SU-DHL-6 (cell line): ENCODE measurements at regions not wholly inside any gene's neighbourhood (a gene's known extent, or its start where the extent isn't known, plus 50 kb on each side); places are given as distances from the start of the nearest gene placed in this dataset.

Source experiments
- H2AFZ ChIP-seq: fragments of 200-600 bp; sonication (generic); 2 replicates; pipeline ENCODE4 v1.6.1; 2014; ENCODE audit warnings: low read depth, mild to moderate bottlenecking, moderate library complexity, mixed read lengths, antibody characterized with exemption, low read length; ENCODE audit not compliant: severe bottlenecking
- H3F3A ChIP-seq: fragments of 200-600 bp; shearing (Covaris generic); 2 replicates; pipeline ENCODE4 v1.6.0; 2016; ENCODE audit warnings: antibody characterized with exemption, mild to moderate bottlenecking; ENCODE audit not compliant: insufficient read depth
- H3K27ac ChIP-seq: fragments of 200-600 bp; sonication (generic); 2 replicates; pipeline ENCODE4 v1.5.1; 2016; ENCODE audit warnings: low read depth, mild to moderate bottlenecking, low read length, moderate library complexity, mixed read lengths
- H3K27me3 ChIP-seq: fragments of 200-600 bp; sonication (generic), shearing (Covaris generic); 2 replicates; pipeline ENCODE4 v1.6.0; 2014; ENCODE audit warnings: mild to moderate bottlenecking, low read length
- H3K36me3 ChIP-seq: fragments of 200-600 bp; sonication (generic); 2 replicates; pipeline ENCODE4 v1.6.1; 2014; ENCODE audit warnings: mild to moderate bottlenecking, low read length, mixed read lengths
- H3K4me2 ChIP-seq: fragments of 300-600, 200-600 bp; shearing (Covaris generic), sonication (generic); 2 replicates; pipeline ENCODE4 v1.6.0; 2014; ENCODE audit warnings: low read length, low read depth, mild to moderate bottlenecking; ENCODE audit not compliant: poor library complexity, severe bottlenecking
- H3K4me3 ChIP-seq: fragments of 200-600 bp; sonication (generic); 2 replicates; pipeline ENCODE4 v1.5.1; 2014; ENCODE audit warnings: antibody characterized with exemption, low read length, mild to moderate bottlenecking, mixed read lengths; ENCODE audit not compliant: insufficient read depth, poor library complexity, severe bottlenecking
- H3K79me2 ChIP-seq: fragments of 200-600 bp; sonication (generic); 2 replicates; pipeline ENCODE4 v1.6.1; 2014; ENCODE audit warnings: mild to moderate bottlenecking, low read length, moderate library complexity; ENCODE audit not compliant: insufficient read depth
- H3K9ac ChIP-seq: fragments of 200-600 bp; sonication (generic); 2 replicates; pipeline ENCODE4 v1.7.0; 2014; ENCODE audit warnings: mild to moderate bottlenecking, low read length
- H3K9me2 ChIP-seq: fragments of 200-600 bp; sonication (generic); replicated peaks from 2 replicates; pipeline ENCODE4 v1.6.1; 2014; ENCODE audit warnings: low read length; ENCODE audit not compliant: insufficient read depth
- H3K9me3 ChIP-seq: fragments of 200-600 bp; sonication (generic); 2 replicates; pipeline ENCODE4 v1.6.1; 2014; ENCODE audit warnings: low read length, mixed read lengths; ENCODE audit not compliant: insufficient read depth
- H4K20me1 ChIP-seq: fragments of 200-600 bp; sonication (generic); 2 replicates; pipeline ENCODE4 v1.6.1; 2014; ENCODE audit warnings: low read depth, mild to moderate bottlenecking, antibody characterized with exemption, low read length, moderate library complexity, mixed read lengths
- CTCF ChIP-seq: fragments of 200-600 bp; sonication (generic); IDR thresholded peaks from one replicate; pipeline ENCODE4 v1.5.1; 2017; ENCODE audit warnings: antibody characterized with exemption, mild to moderate bottlenecking, low read length, moderate library complexity; ENCODE audit not compliant: insufficient read depth, poor library complexity, severe bottlenecking
- EZH2phosphoT487 ChIP-seq: fragments of 200-600 bp; sonication (generic), shearing (Covaris generic); conservative IDR thresholded peaks from 2 replicates; pipeline ENCODE4 v1.6.1; 2018; ENCODE audit warnings: mild to moderate bottlenecking, antibody characterized with exemption, low read length, moderate library complexity, mixed read lengths

- Histone ChIP-seq H3K27me3 (no peaks in the 10 kb centered on the region), H2AFZ (no peak overlapping the region), H3K9me3 (no peaks in the 10 kb centered on the region), H3K4me2 (no peak overlapping the region), H3K4me3 (no peak overlapping the region), H3F3A (no peaks in the 10 kb centered on the region), H3K9me2 (no peaks in the 10 kb centered on the region), H3K36me3 (no peaks in the 10 kb centered on the region), H3K79me2 (no peaks in the 10 kb centered on the region), H3K9ac (no peak overlapping the region), H4K20me1 (no peaks in the 10 kb centered on the region), H3K27ac (no peak overlapping the region)
- no peak for TF ChIP-seq CTCF
- no peak for TF ChIP-seq EZH2phosphoT487
Observed at GRCh38 chr9:29637471-29638237, 2064.4 kb upstream of the C9orf72 start.

GRCh38 chr9:29640507-29640906 lies 2067.2 kb upstream of the C9orf72 start:
- Histone ChIP-seq H3K27me3 (no peaks in the 10 kb centered on the region), H3K4me2 (no peak overlapping the region), H3K9me2 (no peaks in the 10 kb centered on the region), H3K9me3 (no peaks in the 10 kb centered on the region), H3K9ac (no peak overlapping the region), H2AFZ (no peak overlapping the region), H3K36me3 (no peaks in the 10 kb centered on the region), H3K4me3 (no peak overlapping the region), H3K79me2 (no peaks in the 10 kb centered on the region), H4K20me1 (no peaks in the 10 kb centered on the region), H3K27ac (no peak overlapping the region), H3F3A (no peaks in the 10 kb centered on the region)
- TF ChIP-seq CTCF, result no peak
- no peak for TF ChIP-seq EZH2phosphoT487

- Histone ChIP-seq H3K79me2 (no peaks in the 10 kb centered on the region), H2AFZ (no peak overlapping the region), H3K9me2 (no peaks in the 10 kb centered on the region), H4K20me1 (no peaks in the 10 kb centered on the region), H3K4me2 (no peak overlapping the region), H3K36me3 (no peaks in the 10 kb centered on the region), H3K27me3 (no peaks in the 10 kb centered on the region), H3K9ac (no peak overlapping the region), H3K9me3 (no peaks in the 10 kb centered on the region), H3K4me3 (no peak overlapping the region), H3K27ac (no peak overlapping the region), H3F3A (no peaks in the 10 kb centered on the region)
- no peak for TF ChIP-seq CTCF
- no peak for TF ChIP-seq EZH2phosphoT487
Observed at GRCh38 chr9:29644514-29644913, 2071.2 kb upstream of the C9orf72 start.
